Inferior parietal cortex (tissue), 1 donor: ENCODE measurements at regions not wholly inside any gene's neighbourhood (a gene's known extent, or its start where the extent isn't known, plus 50 kb on each side); places are given as distances from the start of the nearest gene placed in this dataset.

ENCODE experiments used
- DNase-seq: peaks from one replicate; pipeline ENCODE4 v3.0.0-alpha.2; 2016; ENCODE audit errors: extremely low spot score

DNA sequence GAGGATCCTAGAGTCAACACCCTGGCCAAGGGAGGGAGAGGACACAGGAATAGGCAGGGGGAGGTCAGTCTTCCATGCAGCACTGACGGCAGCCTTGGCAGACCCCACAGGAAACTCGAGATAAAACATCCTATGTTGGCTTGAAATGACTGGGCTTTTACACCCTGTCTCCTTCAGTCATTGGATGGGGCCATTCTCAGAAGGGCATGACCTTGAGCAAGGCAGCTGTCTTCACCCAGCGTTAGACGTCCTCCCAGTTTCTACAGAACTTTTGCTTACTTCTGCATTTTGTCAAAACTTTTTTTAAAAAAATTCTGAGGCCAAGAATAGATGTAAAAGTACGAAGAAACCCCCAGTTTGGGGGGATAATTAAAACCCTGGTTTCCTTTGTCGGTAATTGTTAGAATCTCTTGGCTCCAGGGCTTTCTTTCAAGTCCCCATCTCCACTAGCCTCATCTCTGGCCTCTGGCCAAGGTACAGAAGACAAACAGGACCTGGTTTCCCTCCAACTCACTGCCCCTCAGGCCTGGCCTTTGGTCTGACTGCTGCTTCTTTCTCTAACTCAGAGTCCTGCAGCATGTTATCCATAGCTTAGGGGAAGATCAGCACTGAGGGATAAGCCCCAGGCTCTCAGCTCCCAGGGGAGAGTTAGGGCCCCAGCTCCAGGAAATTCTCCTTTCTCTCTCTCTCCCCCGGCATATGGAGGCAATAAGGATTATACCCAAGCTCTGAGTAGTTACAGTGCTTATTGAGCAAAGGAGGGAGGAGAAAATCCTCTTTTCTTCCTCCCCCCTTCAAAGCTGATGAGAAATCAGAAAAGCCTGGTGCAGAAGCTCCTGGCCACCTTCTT is 51.6 kb upstream of the KCND3 start:
- DNase-seq, result no peak

DNA sequence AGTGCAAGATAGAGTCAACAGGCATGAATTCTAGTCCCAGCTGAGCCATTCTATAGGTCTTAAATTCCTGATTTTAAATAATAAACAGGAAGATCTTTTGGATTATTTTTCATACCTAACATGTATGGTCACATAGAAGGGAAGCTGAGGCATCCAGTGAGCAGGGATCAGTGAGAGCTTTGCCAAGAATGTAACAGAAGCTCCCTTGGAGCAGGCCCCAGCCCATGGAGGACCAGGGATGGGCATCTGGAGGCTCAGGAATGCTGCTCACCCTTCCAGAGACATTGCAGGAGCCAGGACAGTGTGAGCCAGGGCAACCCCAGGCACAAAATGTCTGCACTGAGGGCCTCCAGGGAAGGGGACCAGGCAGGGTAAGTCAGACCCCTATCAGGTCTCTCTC is 54.4 kb upstream of the KCND3 start:
- DNase-seq, result no peak

DNA sequence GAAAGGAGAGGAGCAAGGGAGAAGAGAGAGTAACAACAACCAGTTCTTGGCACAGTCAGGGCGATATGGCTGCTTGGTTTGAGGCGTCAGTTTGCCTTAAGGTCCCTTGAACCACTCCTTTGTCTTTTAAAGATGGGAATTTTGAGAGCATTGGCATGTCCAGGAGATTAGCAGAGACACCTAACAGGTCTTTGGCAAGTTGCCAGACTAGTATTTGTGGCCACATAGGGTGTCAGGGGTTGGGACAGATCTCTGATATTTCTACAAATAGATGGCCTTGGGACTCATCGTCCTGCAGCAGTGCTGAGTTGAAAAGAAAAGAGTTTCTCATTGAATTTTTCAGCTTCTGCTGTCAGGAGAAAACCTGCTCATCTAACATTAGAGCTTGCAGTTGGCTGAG is 55.3 kb upstream of the KCND3 start:
- DNase-seq, result no peak

DNA sequence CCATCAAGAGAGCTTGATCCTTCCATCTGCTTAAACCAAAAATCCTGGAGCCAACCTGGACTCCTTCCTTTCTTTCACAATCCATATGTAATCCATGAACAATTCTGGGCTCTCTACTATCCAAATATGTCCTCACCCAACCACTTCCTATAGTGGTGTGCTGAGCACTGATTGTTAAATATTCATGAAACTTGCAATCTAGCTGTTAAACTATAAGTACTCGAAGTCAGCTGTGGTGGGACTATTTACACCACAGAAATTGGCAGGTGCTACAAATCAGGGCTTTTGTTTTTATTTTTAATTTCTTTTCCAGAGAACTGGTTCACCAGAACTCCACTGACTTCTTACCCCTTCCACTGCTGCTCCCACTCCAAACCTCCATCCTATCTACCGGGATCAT is 57.2 kb upstream of the KCND3 start:
- no peak for DNase-seq

DNA sequence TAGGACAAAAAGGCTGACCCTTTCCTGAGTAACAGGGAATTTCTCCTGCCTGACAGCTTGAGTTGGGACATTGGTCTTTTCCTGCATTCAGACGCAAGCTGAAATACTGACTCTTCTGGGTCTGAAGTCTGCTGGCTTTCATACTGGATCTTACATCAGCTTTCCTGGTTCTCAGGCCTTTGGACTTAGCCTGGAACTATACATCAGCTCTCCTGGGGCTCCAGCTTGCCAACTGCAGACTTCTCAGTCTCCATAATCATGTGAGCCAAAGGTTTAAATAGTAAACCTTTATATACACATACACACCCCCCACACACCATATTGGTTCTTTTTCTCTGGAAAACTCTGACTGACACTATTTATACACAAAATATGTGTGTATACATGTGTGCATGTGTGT is 59.0 kb upstream of the KCND3 start:
- no peak for DNase-seq

DNA sequence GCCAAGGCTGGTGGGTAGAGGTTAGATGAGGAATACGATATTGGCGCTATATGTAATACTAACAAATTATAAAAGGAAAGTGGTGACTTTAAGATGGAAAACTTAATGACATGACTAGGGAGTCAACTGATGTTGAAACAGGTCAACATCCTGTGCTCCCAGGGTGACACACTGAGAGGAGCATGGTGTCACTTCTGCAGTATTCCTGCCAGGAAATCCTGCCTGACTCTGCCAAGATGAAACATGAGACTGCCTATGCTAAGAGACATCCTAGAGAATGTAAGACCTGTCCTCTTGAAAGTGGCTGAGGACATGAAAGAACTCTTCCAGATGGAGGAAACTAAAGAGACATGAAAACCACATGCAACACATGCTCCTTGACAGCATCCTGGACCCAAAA is 65.0 kb upstream of the KCND3 start:
- no peak for DNase-seq

DNA sequence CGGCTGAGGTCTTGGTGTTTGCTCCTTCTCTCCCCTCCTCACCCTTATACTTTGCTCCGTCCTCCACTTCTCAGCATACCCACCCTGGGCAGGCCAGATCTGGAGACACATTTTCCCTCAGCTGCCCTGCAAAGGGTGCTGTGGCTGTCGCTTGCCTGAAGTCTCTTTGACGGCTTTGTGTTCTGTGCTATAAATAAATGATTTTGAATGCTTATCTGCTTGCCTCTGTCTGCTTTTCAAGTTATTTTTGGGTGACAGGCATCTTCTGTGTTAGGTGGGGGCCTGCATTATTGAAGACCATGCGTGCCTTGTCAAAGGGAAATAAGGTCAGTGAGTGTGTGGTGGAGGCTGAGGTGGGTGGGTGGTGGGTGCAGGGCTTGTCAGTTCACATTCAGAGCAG is 66.9 kb upstream of the KCND3 start:
- no peak for DNase-seq

DNA sequence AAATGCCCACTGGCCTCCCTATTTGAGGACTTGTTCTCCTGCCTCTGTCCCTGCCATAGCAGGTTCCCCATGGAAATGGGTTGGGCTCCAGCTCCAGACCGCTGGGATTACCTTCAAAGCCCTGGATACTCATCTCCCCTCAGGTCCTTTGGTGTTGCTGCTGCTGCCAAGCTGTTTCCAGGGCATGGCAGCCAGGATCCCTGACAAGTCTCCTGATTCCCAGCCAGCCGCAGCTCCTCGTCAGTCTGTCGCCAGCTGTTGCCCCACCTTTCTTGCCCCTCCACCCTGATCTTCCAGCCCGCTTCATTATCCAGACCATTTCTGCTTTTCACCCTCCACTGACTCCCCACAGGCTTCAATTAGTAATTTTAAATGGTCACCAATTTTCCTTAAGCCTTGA is 68.3 kb upstream of the KCND3 start:
- DNase-seq, result no peak

DNA sequence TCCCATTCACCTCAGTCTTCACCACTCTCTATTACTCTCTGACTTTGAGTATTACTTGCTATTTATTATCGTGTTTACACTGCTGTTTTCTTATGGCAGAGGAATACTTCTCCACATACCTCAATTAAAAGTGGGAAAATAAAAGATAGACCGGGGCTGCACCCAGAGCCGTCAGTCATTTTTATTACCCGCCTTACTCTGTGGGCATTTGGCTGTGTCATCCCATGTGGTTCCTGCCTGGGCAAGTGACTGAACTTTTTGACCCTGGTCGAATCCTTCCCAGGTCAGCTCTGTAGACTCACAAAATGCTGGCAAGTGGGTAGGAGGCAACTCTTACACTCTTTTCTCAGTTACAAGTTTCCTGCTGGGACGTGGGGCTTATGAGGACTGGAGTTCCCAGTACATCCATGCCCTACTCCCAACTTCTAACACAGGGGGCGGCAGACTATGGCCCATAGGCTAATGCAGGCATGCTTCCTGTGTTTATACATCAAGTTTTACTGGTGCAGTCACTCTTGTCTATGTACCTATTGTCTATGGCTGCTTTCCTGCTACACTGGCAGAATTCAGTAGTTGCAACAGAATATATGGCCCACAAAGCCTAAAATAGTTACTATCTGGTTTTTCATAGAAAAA is 69.5 kb upstream of the KCND3 start:
- DNase-seq, result no peak

DNA sequence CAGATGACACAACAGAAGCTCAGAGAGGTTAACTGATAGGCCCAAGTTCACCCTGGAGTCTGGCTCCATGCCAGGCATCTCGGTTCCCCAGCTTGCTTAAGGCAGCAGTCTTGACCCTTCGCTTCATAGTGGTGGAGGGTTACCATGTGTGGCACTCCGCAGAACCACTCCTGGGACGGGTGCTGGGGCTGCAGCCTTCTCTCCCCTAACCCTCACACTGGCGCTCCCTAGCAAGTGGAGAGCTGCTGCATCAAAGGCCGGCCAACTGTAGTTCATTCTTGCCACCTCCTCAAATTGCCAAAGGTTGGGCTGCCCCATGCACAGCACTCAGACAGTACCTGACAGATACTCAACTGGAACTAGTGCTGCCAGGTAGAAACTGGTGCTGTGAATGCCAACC is 70.2 kb upstream of the KCND3 start:
- no peak for DNase-seq

DNA sequence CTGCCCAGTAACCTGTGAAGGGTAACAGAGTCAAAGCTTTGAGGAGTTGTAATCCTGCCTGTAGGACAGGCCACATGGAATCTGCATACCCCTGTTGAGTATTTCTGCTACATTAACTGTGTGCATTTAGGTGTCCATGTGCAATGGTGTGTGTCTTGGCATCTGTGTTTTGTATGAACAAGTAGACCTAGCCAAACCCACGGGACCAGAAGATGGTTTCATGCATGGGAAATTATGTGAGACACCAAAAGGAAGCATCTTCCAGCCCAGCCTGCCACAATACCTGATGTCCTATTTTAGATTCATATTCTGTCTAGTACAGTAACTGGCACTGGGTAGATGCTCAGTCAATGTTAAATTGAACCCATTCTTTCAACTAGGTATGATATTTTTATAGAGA is 70.8 kb upstream of the KCND3 start:
- no peak for DNase-seq

DNA sequence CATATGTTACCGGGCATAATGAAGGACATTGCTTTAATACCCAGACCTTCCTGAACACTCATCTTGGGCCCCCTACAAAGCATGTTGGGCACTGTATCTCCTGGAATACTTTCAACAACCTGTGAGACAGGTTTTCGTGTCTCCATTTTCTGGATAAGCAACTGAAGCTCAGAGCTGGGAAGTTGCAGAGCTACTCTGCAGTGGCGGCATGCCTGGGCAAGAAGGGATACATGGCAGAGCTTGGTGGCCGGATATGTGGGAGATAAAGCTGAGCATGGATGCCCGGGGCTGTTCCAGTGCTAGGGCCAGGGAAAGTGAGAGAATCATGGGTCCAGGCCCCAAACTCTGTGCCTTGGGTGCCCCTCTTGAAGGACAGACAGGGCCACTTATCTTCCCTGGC is 71.6 kb upstream of the KCND3 start:
- DNase-seq, result no peak

DNA sequence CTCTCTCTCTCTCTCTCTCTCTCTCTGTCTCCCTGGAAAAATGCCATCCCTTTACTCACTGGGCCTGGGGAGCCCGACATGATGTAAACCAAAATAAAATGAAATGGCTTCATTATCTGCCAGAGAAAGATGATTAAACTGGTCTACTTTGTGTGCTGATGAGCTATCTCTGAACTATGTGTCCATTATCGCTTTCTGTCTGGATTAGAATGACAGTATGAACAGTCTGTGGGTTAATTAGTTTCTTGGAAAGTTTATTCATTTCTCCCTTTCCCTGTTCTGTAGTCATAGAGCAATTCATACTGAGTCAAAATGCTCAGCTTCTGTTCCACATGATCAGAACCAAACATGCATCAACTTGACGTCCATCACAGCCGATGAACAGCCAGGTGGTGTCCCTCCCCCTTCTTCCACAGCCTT is 72.4 kb upstream of the KCND3 start:
- no peak for DNase-seq

DNA sequence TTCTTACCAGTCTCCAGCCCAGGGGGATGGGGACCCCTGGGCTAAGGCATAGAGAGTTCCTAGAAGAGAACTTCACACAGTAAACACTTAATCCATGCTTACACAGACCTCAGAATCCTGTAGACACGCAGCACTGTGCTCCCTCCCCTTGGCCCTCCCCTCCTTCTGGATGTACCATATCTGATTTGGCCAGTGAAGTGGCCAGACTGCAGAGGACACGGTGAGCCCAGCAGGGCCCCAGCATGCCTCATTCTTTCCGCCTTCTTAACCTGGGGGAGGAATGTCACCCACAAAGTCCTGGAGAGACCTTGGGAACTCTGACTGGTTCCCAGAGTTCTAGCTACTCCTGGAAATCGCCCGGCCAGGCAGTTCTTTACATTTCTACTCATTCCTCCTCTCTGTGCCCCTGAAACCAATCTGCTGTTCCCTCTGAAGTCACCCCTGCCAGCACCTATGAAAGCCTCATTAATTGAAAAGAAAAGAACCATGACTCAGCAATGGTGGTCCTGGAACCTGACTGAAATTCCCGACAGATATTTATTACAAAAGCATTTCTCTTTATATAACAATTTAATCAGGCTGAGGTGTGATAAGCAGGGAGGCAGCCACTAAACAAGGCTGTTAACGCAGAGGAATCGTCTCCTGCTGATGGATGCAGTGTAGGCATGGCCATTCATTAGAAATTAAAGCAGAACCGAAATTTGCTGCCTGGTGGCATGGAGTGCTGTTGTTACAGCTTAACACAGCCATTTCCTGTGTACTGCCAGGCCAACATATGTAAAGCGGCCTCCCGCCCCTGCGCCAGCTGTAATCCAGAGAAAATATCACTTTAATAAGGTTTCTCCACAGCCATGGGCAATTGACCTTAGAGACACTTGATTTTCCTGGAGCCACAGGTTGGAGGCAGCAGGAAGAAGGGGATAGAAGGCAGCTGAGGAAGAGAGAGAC is 74.6 kb upstream of the KCND3 start:
- no peak for DNase-seq

DNA sequence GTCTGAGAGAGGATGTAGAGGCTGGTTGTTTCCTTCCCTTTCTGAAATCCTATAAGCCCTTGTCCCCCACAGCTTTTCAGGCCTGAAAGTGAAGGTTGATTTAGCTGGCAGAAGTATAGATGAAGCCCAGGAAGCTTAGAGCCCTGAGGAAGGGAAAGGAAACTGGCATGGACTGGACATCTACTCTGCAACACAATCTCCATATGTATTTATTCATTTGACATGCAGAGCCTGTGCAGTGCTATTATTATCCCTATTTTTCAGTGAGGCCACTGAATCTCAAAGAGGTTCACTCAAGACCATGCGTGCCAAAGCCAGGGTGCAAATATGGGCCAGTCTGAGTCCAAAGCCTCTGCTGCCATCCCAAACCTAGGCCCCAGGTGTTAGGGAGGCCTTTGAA is 78.5 kb upstream of the KCND3 start:
- DNase-seq, result no peak

DNA sequence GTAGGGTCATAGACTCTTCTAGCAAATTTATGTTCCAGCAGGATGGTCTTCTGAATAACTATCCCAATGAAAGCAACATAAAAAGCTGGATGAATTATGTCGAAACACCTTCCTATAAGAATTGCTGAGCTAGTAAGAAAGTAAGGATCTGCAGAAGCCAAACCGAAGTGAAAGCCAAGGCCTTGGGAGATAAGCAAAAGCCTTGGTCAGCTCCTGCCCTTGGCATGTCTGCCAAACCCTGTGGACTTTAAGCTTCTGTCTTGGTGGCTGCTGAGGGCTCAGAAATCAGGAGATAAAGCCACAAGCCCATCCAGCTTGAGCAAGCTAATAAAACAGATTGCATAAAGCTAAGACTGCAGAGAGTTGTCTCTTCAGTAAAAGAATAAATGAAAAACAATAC is 81.2 kb upstream of the KCND3 start:
- DNase-seq, result no peak

DNA sequence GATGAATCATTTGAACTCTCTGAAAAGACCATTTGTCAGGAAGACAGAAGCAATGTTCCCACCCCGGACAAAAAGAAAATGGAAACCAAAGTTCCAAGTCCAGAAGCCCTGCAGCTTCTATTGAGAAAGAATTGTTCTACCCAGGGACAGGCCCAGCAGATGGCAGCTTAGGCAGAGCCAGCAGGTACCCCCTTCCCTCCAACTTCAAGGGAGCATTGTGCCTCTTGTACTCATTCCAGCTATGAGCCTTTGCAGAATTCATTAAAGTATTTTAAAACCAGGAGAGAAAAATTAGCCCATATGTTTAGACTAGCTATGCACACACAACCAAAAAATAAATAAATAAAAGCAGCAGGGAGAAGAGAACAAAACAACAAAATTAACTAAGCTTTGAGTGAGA is 85.2 kb upstream of the KCND3 start:
- no peak for DNase-seq

DNA sequence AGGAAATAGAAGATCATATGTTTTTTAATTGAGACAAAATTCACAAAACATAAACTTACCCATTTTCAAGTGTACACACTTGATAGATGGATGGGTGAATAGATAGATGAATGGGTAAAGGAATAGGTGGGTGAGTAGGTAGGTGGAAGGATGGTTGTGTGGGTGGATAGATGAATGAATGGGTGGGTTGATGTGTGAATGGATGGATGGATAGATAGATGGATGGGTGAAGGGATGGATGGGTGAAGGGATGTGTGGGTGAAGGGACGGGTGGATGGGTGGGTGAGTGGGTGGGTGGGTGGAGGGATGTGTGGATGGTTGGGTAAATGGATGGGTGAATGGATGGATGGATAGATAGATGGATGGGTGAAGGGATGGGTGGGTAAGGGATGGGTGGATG is 86.1 kb upstream of the KCND3 start:
- no peak for DNase-seq

DNA sequence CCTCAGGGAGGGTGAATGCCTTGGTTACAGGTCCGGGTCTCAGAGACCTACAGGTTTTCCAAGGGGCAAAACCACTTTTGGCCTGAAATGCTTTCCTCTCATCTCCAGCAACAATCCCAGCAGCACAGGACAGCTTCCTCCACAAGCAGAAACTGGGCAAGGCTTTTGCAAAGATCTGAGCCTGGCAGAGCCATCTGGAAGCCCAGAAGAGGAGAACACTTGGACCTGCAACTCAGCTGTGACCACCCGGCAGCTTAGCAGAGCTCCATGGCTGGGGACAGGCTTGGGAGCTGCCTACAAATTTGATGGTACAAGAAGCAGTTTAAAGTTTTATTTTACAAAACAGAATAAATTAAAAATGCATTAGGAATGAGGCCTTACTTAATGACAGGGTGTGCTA is 90.0 kb upstream of the KCND3 start:
- DNase-seq, result no peak

DNA sequence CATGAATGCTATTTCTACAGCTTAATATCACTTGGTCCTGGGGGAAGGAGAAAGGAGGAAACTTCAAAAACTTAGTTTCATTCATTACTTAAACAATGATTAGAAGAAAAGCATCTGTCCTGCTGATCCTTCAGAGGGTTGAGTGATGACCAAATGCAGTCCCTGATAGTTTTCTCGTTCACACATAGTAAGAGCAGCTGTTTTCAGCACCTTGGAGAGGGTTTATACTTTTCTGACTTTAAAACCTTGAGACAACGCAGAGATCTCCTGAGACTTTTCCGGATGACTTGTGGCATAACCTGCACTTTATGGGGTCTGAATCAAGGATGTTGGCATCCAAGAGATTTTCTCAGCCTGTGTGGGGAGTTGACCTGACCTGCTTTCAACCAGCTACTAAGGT is 94.0 kb upstream of the KCND3 start:
- DNase-seq, result no peak

DNA sequence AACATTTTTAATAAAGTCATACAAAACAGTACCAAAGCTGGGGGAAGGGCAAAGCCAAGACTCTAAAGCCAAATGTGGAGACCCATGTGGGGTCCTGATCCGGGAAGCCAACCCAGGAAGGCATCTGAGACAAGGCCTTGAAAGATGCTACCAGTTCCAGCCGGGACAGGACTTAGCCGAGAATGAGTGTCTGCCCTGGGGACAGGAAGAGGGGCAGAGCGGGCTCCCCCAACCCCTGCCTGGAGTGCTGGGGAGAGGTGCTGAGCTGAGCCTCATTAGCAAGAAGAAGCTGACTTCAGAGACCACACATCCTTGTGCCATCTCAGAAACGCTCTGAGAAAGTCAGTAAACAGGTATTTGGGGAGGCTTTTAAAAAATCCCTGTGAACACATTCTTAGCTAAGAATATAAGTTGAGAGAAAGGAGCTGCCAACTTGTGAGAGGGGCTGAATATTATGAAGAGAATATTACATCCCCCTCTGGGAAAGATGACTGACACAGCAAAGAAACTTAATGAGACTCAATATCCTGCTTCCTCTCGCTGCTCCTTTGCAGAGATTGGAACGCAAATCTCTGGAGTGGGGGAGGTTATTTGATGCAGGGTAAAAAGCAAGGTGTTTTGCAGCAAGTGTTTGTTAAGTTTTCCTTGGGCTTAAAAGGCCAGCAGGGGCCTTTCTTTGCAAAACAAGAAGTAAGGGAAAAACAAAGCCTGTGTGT is 103.3 kb upstream of the KCND3 start:
- DNase-seq, result no peak

DNA sequence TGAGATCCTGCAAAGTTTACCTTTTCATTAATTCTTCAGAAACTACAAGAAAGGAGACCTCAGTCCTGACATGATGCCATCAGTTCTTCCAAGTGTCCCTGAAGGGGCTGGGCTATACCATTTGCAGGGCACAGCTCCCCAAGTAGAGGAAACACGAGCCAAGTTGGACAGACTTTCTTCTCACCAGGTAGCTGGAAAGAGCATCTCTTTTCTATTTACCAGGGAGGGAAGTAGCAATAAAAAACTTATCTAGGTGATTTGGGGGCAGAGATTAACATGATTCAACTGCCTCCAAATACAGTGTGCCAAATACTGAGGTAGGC is 103.9 kb upstream of the KCND3 start:
- no peak for DNase-seq
